HG03039 (cell line): ENCODE measurements at regions not wholly inside any gene's neighbourhood (a gene's known extent, or its start where the extent isn't known, plus 50 kb on each side); places are given as distances from the start of the nearest gene placed in this dataset.

Experiments used
- ATAC-seq: cut with Tn5 transposase; IDR thresholded peaks from one replicate; pipeline ENCODE4 v1.9.1; 2021; ENCODE audit warnings: mild to moderate bottlenecking, moderate library complexity; ENCODE audit not compliant: unreplicated experiment

DNA sequence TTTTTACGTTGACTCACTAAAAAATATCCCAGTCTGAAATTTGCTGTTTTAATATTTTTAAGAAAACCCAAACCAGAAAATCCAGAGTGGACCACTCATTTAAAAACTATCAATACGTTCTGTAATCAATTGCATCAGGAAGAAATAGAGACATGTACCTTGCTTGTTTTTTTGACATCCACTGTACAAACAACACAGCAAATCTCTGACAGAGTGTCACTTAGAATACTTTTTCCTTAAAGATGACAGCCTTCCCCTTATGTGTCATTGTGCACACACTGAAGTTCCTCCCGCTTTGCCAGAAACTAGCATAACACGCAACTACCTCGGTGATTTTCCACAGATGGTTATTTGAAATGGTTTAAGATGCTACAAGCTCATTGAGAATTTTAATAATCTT lies 321.7 kb upstream of the PFKP start:
- ATAC-seq = no peak

DNA sequence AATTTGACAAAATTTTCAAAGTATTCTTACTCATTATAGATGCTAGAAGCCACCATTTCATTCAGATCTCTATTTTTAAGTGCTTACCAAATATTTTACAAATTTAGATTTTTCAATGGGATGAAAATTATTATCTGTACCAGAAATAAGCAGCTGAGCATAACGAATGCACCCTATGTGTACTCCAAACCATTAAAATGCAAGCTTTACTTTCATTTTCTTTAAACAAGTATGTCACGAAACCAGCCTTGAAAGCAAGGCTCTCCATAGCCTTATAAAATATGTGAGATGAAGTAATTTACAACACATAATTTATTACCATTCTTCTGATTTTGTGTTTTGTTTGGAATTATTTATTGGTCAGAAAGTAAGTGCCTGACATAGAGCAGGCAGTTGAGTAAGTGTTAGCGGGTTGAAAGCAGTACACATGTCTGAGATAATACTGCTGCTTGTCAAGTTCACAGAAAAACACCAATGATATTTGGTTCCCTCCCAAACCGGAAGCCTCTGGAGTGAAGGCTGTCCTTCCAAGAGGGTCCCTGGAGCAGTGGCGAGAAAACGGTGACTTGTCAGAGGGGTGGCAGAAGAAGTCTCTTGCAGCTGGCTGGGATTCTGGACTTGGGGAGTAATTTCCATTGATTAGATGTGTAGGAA lies 322.7 kb upstream of the PFKP start:
- ATAC-seq = no peak

DNA sequence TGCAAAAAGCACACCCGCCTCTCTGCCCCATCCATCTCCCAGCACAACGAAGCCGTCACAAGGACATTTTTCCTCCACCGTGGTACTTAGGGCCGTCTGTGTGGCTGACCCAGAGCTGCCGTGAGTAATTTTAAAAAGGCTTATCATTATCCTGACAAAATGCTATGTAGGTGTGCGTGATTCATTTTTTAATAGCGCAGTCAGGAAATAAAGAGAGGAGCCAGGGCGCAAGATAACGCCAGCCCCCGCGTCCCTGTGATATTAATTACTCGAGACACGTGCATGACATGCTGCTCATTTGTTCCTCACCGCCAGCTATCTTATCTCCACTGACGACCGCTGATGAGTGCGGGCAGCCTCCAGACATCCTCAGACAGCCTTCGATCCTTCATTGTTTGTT lies 332.7 kb upstream of the PFKP start:
- ATAC-seq = no peak

DNA sequence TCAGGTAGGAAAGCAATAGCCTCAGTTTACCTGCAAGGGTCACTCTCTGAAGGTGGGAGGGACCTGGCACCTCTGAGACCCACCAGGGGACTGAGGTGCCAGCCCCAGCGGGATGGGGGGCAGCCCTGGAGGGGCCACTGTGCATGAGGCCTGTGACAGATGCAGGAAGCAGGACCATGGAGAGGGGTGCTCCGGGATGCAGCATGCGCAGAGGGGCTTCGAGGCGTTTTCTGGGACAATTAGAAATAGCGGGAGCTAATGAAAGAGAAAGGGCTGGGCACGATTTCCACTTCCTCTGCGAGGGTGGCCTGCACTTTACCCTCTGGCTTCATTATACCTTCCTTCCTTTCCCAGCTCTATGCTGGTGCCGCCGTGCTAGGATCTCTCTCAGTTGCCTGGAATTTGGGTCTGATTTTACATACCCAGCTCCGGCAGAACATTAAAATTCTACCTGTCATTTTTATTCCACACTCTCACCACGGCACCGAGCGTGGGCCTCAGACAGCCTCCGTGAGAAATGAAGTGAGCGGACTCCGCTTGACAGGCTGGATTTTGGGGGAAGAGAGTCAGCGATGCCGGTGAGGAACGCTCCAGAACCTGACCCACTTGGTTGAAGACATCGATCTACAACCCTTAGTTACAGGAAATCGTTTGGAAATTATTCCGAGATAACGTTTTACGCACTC lies 333.9 kb upstream of the PFKP start:
- no peak for ATAC-seq

DNA sequence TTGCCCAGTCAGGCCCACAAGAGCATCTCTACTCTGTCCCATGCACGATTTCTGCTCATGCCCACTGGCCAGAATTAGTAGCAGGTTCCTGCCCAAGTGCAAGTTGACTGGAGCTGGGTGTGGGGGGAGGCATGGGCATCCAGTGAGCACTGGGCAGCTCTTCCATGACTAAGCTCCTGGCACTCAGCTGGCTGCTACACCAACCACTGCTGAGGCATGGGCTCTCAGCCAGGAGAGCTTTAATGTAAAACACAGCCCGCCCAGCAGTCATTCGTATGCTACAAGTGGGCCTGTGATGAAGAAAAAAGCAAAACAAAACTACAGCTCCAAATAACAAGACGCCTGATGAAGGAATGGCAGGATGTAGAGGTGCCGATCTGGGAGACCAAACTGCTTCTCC lies 335.4 kb upstream of the PFKP start:
- no peak for ATAC-seq

DNA sequence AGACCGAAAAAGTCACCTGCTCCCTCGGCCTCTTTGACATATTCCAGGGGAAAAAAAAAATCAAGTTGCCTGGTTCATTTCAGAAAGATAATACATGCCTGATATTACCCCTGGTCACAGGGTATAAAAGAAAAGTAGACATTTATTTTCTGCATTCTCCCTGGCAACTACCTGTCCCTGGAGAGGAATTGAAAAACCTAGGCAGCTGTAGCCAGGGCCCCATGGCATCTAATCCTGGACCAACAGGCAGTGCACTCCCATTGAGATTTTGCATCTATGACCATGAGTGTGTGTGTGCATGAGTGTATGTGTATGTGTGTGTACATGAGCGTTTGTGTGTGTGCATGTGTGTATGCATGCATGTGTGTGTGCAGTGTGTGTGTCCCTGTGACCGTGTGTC lies 338.2 kb upstream of the PFKP start:
- no peak for ATAC-seq

DNA sequence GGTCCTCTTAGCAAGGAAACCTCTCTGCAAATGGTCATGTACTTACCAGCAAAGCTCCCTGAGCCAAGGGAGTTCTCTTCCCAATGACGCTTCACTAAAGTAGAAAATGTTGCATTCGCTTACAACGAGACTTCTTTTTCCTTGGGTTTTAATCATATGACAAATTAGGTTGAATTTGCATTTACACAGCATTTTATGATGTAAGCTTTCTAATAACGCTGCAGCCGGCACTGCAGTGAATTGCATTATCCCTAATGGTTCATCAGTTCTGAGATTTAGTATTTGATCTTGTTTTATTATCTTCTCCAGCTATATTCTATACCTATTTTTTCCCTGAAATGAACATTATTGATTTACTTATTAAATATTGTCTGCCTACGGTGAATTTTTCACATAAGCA lies 339.3 kb upstream of the PFKP start:
- no peak for ATAC-seq

DNA sequence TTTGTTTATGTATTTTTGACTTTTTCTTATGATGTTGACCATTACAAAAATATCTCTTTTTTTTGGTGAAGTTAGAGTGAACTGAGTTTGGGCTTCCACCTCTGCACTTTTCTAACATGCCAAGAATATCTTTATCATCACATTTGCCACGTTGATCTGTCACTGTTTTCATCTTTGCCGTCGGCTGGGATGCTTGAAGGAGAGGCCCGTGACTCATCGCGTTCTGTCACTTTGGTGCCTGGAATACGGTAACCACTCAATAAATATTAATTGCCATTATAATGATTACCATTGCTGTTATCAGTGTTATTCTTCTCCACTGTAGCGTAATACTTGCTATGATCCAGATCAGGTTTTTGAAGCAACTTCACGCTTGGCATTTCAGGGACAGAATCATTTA lies 350.8 kb upstream of the PFKP start:
- no peak for ATAC-seq

DNA sequence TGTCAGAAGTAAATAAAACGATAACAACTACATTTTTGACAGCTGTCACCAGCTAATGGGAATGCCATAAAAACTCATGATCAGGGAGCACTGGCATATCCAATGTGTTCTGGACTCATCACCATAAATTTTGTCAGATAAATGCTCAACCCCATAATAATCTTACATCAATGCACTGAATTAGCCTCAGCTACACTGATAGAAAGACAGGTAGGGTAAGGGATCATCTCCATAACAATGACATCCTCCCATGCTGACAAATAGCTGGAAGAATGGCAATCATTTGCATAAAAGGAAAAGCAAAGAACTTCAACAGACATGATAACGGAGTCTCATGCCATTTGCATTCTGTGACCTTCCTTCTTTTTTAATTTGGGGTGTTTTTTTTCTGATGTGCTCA lies 352.8 kb upstream of the PFKP start:
- no peak for ATAC-seq

DNA sequence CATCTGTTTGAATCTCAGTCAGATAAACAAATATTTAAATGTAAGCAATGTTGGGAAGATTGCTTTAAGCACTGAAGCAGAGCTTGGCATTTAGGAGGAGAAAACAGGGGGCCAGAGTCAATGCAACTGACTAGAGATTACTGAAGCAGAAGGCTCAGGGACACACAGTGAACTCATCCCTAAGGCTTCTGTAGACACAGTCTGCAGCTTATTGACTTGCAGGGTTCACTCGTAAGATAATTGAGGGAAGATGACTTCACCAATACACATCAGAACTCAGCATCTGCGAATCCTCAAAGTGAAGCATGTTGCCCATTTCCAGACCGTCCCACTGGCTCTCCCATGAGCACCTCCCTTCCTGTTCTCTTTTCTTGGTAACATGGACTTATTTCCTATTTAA lies 363.4 kb upstream of the PFKP start:
- ATAC-seq = no peak

DNA sequence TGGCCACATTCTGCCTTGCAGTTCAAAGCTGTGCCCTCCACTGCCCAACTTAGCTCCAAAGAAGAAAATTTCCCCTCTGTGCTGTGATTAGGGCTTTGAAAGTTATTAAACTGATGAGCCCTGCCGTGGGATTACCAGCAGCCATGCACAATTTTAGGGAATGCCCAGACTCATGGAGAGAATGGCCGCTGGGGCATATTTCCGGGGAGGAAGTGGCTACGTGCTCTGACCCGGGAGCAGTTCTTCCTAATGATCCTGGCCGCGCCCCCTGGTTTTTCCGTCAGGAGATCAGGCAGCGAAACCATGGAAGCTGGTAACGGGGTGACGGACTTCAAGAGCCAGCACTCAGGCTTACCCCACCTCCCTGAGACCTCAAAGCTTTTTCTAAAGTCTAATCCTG lies 365.5 kb upstream of the PFKP start:
- no peak for ATAC-seq

DNA sequence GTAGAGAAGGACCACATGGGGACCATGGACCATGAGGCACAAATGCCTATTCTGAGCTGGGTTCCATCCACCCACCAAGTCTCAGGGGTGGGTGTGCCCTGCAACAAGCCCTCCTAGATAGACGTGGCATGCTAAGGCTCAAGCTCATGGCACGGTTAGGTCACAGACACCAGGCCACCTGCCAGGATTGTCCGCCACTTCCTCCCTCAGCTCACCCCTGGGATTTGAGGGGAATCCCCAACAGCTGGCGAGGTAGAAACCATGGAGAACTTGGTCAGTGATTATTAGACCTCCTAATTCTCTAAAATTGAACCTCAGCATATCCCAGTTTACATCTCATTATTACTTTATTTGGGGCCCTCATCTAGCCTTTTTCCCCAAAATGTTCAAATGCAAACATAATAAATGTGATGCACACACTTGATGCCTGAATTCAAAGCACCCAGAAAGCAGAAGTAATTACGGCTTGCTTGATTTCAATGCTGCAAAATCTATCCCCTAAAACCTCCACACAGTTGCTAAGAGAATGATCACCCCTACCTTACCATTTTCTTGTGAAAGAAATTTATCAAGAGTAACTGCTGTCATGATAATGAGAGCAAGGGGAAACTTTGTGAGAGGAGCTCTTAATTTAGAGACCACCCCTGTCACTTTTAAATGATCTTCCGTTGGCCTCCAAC lies 366.6 kb upstream of the PFKP start:
- ATAC-seq = no peak

DNA sequence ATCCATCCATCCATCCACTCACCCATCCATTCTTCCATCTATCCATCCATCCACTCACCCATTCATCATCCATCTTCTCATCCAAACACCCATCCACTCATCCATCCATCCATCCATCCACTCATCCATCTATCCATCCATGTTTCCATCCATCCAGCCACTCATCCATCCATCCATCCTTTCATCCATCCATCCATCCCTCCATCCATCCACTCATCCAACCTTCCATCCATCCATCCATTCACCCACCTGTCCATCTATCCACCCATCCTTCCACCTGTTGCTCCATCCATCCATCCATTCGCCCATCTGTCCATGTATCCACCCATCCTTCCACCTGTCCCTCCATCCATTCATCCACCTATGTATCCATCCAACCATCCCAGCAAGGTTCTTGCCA lies 378.4 kb upstream of the PFKP start:
- ATAC-seq = no peak

DNA sequence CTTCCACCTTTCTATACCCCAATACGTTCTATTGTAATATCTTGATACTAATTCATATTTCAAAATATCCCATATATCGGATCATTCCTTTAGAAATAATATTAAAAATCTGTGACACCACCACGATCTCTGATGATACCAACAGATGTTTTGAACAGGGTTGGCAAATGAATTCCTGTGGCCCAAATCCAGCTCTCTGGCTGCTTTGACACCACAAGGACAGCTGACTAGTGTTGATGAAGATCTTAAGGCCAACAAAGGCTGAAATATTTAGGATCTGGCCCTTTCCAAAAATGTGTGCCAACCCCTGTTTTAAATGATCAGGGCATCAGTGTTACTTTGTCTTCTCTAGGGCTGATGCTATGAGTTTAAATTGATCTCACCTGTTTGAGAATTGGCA lies 380.7 kb upstream of the PFKP start:
- no peak for ATAC-seq

DNA sequence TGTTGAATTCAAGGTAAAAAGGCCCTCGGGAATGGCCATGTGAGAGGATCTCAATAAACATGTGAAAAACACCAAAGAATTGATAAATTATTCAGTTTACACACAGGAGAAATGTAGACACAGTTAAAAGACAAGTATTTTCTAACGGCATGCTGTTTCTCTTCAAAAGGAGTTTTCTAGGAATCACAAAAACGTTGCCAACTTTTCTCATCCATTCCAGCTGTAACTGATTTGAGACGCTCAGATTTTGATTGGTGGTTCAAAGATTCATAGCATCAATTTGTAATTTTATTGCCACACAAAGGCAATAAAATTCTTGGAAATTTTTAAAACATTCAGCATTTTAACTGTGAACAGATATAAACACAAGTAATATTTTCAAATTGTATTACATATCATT lies 384.9 kb upstream of the PFKP start:
- ATAC-seq = no peak

DNA sequence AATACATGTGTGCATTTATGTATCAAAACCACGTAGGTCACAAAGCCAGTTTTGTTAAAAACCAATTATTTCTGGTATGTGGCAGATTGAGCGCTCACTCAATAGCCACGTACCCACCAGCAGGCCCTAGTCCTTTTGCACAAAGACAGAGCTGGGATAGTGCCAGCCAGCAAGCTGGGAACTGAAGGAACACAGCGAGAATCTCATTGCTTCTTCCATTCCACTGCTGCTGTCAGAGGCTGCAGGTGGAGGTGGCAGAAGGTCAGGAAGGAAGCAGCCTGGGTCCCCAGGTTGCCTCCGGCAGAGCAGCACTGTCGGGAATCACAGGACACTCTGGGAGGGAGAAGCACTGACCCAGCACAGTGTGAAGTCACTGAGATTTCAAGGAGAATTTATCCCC lies 385.5 kb upstream of the PFKP start:
- ATAC-seq = no peak

DNA sequence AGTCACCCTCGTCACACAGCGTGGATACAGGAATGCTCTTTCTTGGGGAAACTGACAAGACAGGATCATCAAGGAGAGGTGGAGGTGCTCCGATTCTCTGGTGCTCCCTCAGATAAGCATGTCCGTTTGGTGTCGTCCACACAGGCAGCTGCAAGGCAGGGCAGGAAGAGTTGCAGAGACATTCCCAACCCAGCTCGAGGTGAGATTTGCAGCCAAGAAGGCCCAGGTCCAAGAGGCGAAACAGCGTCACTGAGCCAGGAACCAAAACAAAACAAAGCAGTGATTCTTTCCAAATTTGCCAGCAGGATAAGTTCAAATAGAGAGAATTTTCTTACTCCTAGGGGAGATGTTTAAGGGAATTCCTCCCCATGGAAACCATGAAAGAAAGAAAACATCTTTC lies 386.5 kb upstream of the PFKP start:
- ATAC-seq = no peak

DNA sequence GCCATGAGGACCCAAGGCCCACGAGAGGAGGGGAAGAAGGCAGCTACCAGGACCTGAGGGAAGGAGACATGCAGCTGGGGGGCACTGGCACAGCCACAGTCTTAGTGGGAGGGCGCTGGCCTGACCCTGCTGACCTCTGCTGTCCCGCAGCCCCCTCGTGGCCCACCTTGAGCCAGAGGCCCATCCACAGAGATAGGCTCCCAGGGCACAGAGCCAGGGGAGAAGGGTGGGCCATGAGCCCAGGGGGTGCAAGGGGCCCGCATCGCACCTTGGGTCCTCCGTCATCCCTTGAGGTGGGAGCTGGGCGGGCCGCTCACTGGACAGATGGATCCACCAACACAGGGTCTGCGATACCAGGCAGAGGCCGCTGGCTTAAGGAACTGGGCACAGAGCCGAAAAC lies 387.7 kb upstream of the PFKP start:
- ATAC-seq = no peak

DNA sequence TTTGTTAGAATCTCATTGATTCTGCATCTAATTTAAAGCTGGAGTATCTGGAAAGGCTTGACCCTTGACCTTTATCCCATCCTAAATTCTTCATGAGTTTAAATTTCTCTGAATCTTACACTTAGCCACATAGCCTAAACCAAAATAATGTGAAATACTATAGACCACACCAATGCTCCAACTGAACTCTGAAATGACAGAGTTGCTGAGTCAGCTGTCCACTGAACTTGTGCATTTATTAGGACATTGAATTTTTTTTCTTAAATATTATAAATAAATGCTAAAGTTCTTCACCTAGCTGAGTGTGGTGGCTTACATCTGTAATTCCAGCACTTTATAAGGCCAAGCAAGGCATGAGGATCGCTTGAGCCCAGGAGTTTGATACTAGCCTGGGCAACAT lies 390.9 kb upstream of the PFKP start:
- no peak for ATAC-seq

DNA sequence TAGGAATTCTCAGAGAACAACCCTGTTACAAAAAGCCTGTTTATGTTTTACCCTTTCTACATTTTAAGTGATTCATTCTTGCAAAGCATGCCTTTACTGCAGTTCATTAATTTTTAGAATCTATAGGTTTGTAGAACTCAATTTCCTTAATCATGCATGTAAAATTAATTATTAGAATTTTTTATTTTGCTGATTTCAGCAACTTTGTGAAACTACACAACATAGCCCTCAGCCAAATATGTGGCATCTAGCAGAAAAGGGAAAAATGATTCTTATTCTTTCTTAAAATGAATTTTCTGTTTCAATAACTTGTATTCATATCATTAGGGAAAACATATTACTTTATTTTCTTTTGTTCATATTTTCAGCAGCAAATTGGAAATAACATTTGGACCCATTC lies 392.9 kb upstream of the PFKP start:
- no peak for ATAC-seq

DNA sequence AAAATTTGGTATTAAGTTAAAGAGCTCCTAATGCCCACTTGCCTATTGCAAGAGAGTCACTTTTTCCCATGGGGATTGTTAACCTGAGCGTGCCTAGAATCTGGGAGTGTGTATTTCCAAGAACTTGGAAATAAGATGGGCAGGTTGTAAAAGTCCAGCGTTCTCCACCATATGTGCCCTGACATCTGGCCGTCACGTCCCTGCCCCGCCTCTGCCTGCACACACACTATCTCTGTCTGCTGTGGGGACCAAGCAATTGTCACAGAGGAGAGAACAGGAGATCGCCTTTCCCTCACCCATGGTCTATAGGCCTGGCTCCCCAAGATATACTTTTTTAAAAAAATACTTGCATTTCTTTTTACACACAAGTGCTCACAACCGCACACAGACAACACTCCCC lies 396.5 kb upstream of the PFKP start:
- ATAC-seq = no peak

DNA sequence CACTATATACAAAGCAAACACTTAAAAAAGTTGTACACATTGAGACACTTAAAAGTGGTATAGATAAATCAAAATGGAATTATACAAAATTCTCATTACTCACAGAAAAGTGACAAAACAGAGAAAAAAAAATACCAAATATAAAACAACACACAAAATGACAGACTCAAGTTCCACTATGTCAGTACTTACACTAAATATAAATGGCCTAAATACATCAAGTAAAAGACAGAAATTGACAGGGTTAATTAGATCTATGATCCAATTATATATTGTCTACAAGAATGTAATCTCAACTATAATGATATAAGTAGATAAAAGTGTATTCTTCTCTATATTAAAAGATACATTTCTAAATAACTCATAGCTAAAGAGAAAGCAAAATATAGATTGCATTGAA lies 401.6 kb upstream of the PFKP start:
- no peak for ATAC-seq

DNA sequence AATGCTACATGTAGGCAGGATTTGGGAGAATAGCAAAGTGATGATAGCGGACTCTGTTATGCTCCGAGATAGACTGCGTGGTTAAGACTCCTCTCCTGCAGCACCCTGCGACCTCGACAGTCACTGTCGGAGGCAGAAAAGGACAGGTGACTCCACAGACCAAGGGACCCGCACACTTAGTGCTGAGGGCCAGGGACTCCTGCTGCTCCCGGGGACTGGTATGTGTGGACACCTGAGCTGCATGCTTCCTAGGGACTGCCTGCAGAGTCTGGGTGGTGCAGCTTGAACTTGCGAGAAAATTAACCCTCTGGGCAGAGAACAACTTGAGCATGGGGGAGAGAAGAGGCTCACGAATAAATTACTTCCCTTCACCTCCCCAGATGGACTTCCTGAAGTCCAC lies 407.1 kb upstream of the PFKP start:
- no peak for ATAC-seq
